Pancreas (tissue), 10 donors: ENCODE measurements at regions not wholly inside any gene's neighbourhood (a gene's known extent, or its start where the extent isn't known, plus 50 kb on each side); places are given as distances from the start of the nearest gene placed in this dataset.

Source experiments
- ATAC-seq, 4 donors: fragments of 200-7000 bp; cut with Tn5 transposase; one replicate each; pipeline versions ENCODE4 v1.8.0 to v1.9.1; 2020; ENCODE audit warnings: mild to moderate bottlenecking in 4 of 4, moderate library complexity in 4 of 4
- DNase-seq, 6 donors: peaks; one replicate each; pipeline ENCODE4 v3.0.0-alpha.2; 2020
- FAIRE-seq: peaks from 2 replicates; lab custom pipeline; 2012; peaks lifted over from hg19 to GRCh38; lab: Jason Lieb, UNC
- H3K27ac ChIP-seq, 4 donors: fragments of 200-600 bp; sonication (generic); 1 replicate in 3 of 4; 2 replicates in 1 of 4; pipeline versions ENCODE4 v1.5.0 to v1.8.0; 2020
- H3K27me3 ChIP-seq, 4 donors: fragments of 200-600 bp; one replicate each; pipeline ENCODE4 v1.8.0; 2021
- H3K36me3 ChIP-seq, 3 donors: fragments of 200-600 bp; sonication (generic) in 1 of 3; one replicate each; pipeline versions ENCODE4 v1.5.0 to v1.8.0; 2020 to 2021
- H3K4me1 ChIP-seq, 3 donors: fragments of 200-600 bp; one replicate each; pipeline ENCODE4 v1.8.0; 2021
- H3K4me3 ChIP-seq, 4 donors: fragments of 200-600 bp; sonication (generic) in 2 of 4; one replicate each; pipeline versions ENCODE4 v1.5.0 to v1.8.0; 2020 to 2021
- H3K9me3 ChIP-seq, 4 donors: fragments of 200-600 bp; one replicate each; pipeline ENCODE4 v1.8.0; 2021
- CTCF ChIP-seq, 4 donors: fragments of 200-600 bp; sonication (generic) in 3 of 4; IDR thresholded peaks; one replicate each; pipeline versions ENCODE4 v1.5.0 to v1.8.0; 2021; ENCODE audit warnings: antibody characterized with exemption in 4 of 4
- WGBS, 2 donors: extraction: QIAGEN DNeasy Blood & Tissue Kit; methylation state at CpG; one replicate each; pipeline ENCODE4 v1.1.7; 2013; 5-methylcytosine and 5-hydroxymethylcytosine counted together
- intact Hi-C, 3 donors: fragments of 100-400 bp; cut with DNase I; formaldehyde crosslinking; loops; one replicate each; pipeline versions ENCODE4 v1.11.1 to v1.14.2; 2022
- donor health status: healthy with polysubstance abuse.
- donor health status: DM: no; HTN: no; CAD: no; lungs with moderate emphysema.
- donor health status: DM: no; HTN: no; CAD: no.
- donor health status: control.
- donor health status: control.
- donor health status: Bipolar disorder and iron deficiency.
- donor health status: DM: yes; HTN: yes; CAD: no.
- donor health status: DM: no; HTN: no; CAD: no.
- donor health status: DM: no; HTN: no; CAD: no.
- donor health status: DM: yes; HTN: yes; CAD: no.

GRCh38 chr18:39223283-39223682 lies 1657.7 kb upstream of the CELF4 start:
- Histone ChIP-seq H3K36me3 (no peaks in the 10 kb centered on the region), H3K4me3 (no peak overlapping the region), H3K27me3 (no peaks in the 10 kb centered on the region), H3K27ac (no peak overlapping the region), H3K9me3 (no peaks in the 10 kb centered on the region), H3K4me1 (no peaks in the 10 kb centered on the region)
- WGBS, 2 donors: 80 to 92% methylated on average over 1 of the region's 1 CpG
- no peak for ATAC-seq
- intact Hi-C loops: no loop called here
- no peak for DNase-seq
- FAIRE-seq: no peak
- TF ChIP-seq CTCF (IDR thresholded peaks at IDR 0.05): no peak

- ATAC-seq (peak in 2 of 4 donors; percentile 64 to 74), FAIRE-seq (no peak), DNase-seq (no peak)
- Histone ChIP-seq H3K27me3 (no peaks in the 10 kb centered on the region), H3K4me3 (no peak overlapping the region), H3K27ac (no peak overlapping the region), H3K4me1 (peaks cover 0 to 7% (median 0%) of the 10 kb centered on the region in 3 donors), H3K36me3 (no peaks in the 10 kb centered on the region), H3K9me3 (no peaks in the 10 kb centered on the region)
- TF ChIP-seq CTCF (IDR thresholded peaks at IDR 0.05): no peak
- 9 to 12% methylated on average over 2 of the region's 2 CpGs for WGBS, 2 donors
- intact Hi-C loops: no loop called here
Measured at GRCh38 chr18:39215920-39216319, 1650.3 kb upstream of the CELF4 start.

- intact Hi-C loops: no loop called here
- peaks cover 0 to 7% (median 0%) of the 10 kb centered on the region in 3 donors for H3K4me1 ChIP-seq
- no peaks in the 10 kb centered on the region for H3K9me3 ChIP-seq
- ATAC-seq (no peak), DNase-seq (no peak), FAIRE-seq (no peak)
- no peaks in the 10 kb centered on the region for H3K36me3 ChIP-seq
- H3K27ac ChIP-seq: no peak overlapping the region
- no peak for TF ChIP-seq CTCF (IDR thresholded peaks at IDR 0.05)
- WGBS, 2 donors: 76 to 92% methylated on average over 1 of the region's 1 CpG
- H3K27me3 ChIP-seq: no peaks in the 10 kb centered on the region
- H3K4me3 ChIP-seq: no peak overlapping the region
Measured at GRCh38 chr18:39211461-39211860, 1645.9 kb upstream of the CELF4 start.

- TF ChIP-seq CTCF (IDR thresholded peaks at IDR 0.05): no peak
- Histone ChIP-seq H3K36me3 (no peaks in the 10 kb centered on the region), H3K27ac (no peak overlapping the region), H3K27me3 (no peaks in the 10 kb centered on the region), H3K4me1 (no peaks in the 10 kb centered on the region), H3K4me3 (no peak overlapping the region), H3K9me3 (no peaks in the 10 kb centered on the region)
- no peak for DNase-seq
- intact Hi-C loops: no loop called here
- 71 to 87% methylated on average over 2 of the region's 2 CpGs for WGBS, 2 donors
- no peak for ATAC-seq
- FAIRE-seq: no peak
Measured at GRCh38 chr18:39209173-39209572, 1643.6 kb upstream of the CELF4 start.

- H3K27me3 ChIP-seq: no peaks in the 10 kb centered on the region
- no peaks in the 10 kb centered on the region for H3K4me1 ChIP-seq
- no peak for DNase-seq
- H3K4me3 ChIP-seq: no peak overlapping the region
- H3K9me3 ChIP-seq: no peaks in the 10 kb centered on the region
- no peak for FAIRE-seq
- intact Hi-C loops: no loop called here
- H3K36me3 ChIP-seq: no peaks in the 10 kb centered on the region
- ATAC-seq: no peak
- 71 to 77% methylated on average over 2 of the region's 2 CpGs for WGBS, 2 donors
- no peak for TF ChIP-seq CTCF (IDR thresholded peaks at IDR 0.05)
- no peak overlapping the region for H3K27ac ChIP-seq
Measured at GRCh38 chr18:39208729-39209128, 1643.1 kb upstream of the CELF4 start.
